Vagina (tissue), 2 donors: ENCODE measurements at regions not wholly inside any gene's neighbourhood (a gene's known extent, or its start where the extent isn't known, plus 50 kb on each side); places are given as distances from the start of the nearest gene placed in this dataset.

ENCODE experiments used
- DNase-seq, 2 donors: peaks; one replicate each; pipeline ENCODE4 v3.0.0-alpha.2; 2017; ENCODE audit errors: extremely low spot score in 2 of 2
- H3K27ac ChIP-seq: fragments of 200-600 bp; sonication (generic); one replicate; pipeline ENCODE4 v1.5.1; 2019
- H3K27me3 ChIP-seq: fragments of 200-600 bp; sonication (generic); one replicate; pipeline ENCODE4 v1.5.1; 2019
- H3K36me3 ChIP-seq, 2 donors: fragments of 200-600 bp; sonication (generic); one replicate each; pipeline ENCODE4 v1.5.1; 2017 to 2019
- H3K4me1 ChIP-seq: fragments of 200-600 bp; sonication (generic); one replicate; pipeline ENCODE4 v1.5.1; 2019
- H3K4me3 ChIP-seq, 2 donors: fragments of 200-600 bp; sonication (generic); 1 replicate in 1 of 2; 2 replicates in 1 of 2; pipeline ENCODE4 v1.5.1; 2016 to 2019
- H3K9me3 ChIP-seq: fragments of 200-600 bp; sonication (generic); one replicate; pipeline ENCODE4 v1.5.1; 2019
- POLR2A ChIP-seq, 2 donors: fragments of 450-650 bp; IDR thresholded peaks; one replicate each; pipeline ENCODE4 v1.6.1; 2017; ENCODE audit warnings: antibody characterized with exemption in 2 of 2, mild to moderate bottlenecking in 2 of 2, moderate library complexity in 2 of 2
- POLR2AphosphoS5 ChIP-seq, 2 donors: sonication (generic); formaldehyde crosslinking; IDR thresholded peaks; one replicate each; pipeline ENCODE4 v1.9.0; 2017; ENCODE audit warnings: antibody characterized with exemption in 2 of 2, mild to moderate bottlenecking in 2 of 2, low read depth in 1 of 2; ENCODE audit not compliant: insufficient read depth in 1 of 2
- intact Hi-C: fragments of 100-400 bp; cut with DNase I; formaldehyde crosslinking; loops from one replicate; pipeline ENCODE4 v1.15.1; 2023
- TF ChIP-seq, protein P1 (sequence below), 3 experiments: fragments of 450-650 bp in 2 of 3; fragments of 200-600 bp in 1 of 3; sonication (generic) in 1 of 3; IDR thresholded peaks; one replicate each; pipeline ENCODE4 v1.5.1; 2017 to 2019; ENCODE audit warnings: antibody characterized with exemption in 3 of 3, mild to moderate bottlenecking in 2 of 3, moderate library complexity in 2 of 3

DNA sequence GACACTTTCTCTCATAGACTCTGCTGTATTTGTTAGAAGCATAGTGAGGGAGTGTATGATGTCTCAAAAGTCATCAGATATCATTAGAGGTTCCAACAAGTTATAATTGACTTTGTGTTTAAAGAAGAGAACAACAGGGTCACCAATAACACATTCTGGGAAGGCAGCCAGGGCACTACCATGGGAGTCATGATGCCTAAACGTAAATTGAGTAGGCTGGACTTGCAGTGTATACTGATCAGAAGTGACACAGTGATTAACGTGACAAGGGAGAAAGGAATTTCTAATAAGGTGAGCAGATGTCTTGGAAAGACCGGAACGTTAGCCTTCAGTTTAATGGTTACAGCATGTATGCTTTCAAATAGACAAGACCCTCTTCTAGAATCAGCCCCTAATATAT, 973.2 kb downstream of the NCAM2 start:
- intact Hi-C loops: no loop called here
- no peaks in the 10 kb centered on the region for H3K27me3 ChIP-seq
- H3K4me1 ChIP-seq: no peaks in the 10 kb centered on the region
- no peak overlapping the region for H3K4me3 ChIP-seq
- no peaks in the 10 kb centered on the region for H3K36me3 ChIP-seq
- no peaks in the 10 kb centered on the region for H3K9me3 ChIP-seq
- H3K27ac ChIP-seq: no peak overlapping the region
- no peak for TF ChIP-seq POLR2A (IDR thresholded peaks at IDR 0.05)
- TF ChIP-seq, protein P1, sequence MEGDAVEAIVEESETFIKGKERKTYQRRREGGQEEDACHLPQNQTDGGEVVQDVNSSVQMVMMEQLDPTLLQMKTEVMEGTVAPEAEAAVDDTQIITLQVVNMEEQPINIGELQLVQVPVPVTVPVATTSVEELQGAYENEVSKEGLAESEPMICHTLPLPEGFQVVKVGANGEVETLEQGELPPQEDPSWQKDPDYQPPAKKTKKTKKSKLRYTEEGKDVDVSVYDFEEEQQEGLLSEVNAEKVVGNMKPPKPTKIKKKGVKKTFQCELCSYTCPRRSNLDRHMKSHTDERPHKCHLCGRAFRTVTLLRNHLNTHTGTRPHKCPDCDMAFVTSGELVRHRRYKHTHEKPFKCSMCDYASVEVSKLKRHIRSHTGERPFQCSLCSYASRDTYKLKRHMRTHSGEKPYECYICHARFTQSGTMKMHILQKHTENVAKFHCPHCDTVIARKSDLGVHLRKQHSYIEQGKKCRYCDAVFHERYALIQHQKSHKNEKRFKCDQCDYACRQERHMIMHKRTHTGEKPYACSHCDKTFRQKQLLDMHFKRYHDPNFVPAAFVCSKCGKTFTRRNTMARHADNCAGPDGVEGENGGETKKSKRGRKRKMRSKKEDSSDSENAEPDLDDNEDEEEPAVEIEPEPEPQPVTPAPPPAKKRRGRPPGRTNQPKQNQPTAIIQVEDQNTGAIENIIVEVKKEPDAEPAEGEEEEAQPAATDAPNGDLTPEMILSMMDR (IDR thresholded peaks at IDR 0.05): no peak
- no peak for TF ChIP-seq POLR2AphosphoS5 (IDR thresholded peaks at IDR 0.05; ENCODE audit: insufficient read depth in 1 of 2, low read depth in 1 of 2)
- DNase-seq: no peak

DNA sequence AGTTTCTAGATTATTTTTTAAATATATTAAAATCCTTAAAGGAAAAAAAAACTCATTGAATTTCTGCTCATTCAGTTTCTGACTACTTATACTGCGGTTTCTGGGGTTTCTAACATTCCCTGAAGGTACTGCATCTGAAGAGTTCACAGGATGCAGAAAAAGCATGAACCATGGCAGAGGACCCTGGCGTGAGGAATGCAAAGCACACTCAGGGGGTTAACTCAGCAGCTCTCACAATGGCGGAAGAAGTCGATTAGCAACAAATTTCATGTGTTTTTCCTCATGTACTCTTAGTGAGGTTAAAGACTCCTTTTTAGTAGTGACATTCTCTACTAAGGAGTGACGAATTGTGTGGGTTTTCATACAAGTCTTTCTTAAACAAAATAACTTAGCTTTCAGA, 975.6 kb downstream of the NCAM2 start:
- no peaks in the 10 kb centered on the region for H3K4me1 ChIP-seq
- no peak for DNase-seq
- no peak overlapping the region for H3K27ac ChIP-seq
- H3K27me3 ChIP-seq: no peaks in the 10 kb centered on the region
- intact Hi-C loops: no loop called here
- H3K36me3 ChIP-seq: no peaks in the 10 kb centered on the region
- H3K9me3 ChIP-seq: no peaks in the 10 kb centered on the region
- TF ChIP-seq, protein P1 (IDR thresholded peaks at IDR 0.05): no peak
- TF ChIP-seq POLR2AphosphoS5 (IDR thresholded peaks at IDR 0.05; ENCODE audit: insufficient read depth in 1 of 2, low read depth in 1 of 2) (no peak), POLR2A (IDR thresholded peaks at IDR 0.05) (no peak)
- no peak overlapping the region for H3K4me3 ChIP-seq

DNA sequence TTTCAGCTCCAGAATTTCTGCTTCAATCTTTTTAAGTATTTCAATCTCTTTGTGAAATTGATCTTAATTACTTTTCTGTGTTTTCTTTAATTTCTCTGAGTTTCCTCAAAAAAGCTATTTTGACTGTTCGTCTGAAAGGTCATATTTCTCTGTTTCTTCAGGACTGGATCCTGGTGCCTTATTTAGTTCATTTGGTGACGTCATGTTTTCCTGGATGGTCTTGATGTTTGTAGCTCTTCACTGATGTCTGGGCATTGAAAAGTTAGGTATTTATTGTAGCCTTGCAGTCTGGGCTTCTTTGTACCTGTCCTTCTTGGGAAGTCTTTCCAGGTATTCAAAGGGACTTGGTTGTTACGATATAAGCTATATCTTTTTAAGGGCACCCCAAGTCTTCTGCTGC, 998.7 kb downstream of the NCAM2 start:
- Histone ChIP-seq H3K36me3 (no peaks in the 10 kb centered on the region), H3K4me1 (no peaks in the 10 kb centered on the region)

DNA sequence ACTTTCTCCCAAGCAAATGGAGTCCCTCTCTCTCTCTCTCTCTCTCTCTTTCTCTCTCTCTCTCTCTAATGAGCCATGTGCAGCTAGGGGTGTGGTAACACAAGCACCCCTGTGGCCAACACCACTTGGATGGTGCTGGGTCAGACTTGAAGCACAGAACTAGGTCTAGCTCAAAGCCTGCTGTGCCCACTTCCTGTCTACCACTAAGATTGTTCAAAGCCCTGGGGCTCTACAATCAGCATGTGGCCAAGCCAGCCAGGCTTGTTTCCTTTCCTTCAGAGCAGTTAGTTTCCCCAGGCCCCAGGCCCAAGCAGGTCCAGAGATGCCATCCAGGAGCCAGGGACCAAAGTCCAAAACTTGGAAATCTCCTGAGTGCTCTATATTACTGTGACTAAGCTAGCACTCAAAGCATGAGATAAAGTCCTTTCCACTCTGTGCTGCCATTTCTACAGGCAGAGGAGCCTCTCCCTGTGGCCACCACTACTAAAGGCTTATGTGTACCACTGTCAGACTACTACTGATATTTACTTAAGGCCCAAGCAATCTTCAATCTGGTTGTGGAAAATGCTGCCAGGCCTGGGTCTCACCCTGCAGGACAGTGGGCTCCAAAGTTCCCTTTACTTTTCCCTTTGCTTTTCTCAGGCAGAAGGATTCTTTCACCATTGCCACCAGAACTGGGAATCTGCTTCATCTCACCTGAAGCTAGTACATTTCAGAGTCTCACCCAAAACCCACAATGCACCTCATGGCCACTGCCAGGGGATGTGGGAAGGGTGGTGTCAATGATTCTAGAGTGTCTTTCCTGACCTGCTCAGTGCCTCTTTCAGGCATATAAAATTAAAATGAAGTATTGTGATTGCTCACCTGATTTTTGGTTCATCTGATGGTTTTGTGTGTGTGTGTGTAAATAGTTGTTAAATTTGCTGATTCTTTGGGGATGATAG, 999.5 kb downstream of the NCAM2 start:
- Histone ChIP-seq H3K9me3 (no peaks in the 10 kb centered on the region), H3K27me3 (no peaks in the 10 kb centered on the region), H3K27ac (no peak overlapping the region), H3K4me1 (no peaks in the 10 kb centered on the region), H3K36me3 (no peaks in the 10 kb centered on the region), H3K4me3 (no peak overlapping the region)
- intact Hi-C loops: no loop called here
- no peak for DNase-seq
- TF ChIP-seq, protein P1 (IDR thresholded peaks at IDR 0.05): no peak
- no peak for TF ChIP-seq POLR2A (IDR thresholded peaks at IDR 0.05)
- no peak for TF ChIP-seq POLR2AphosphoS5 (IDR thresholded peaks at IDR 0.05; ENCODE audit: insufficient read depth in 1 of 2, low read depth in 1 of 2)

More for the DNA sequence above, 998.7 kb downstream of the NCAM2 start:
- intact Hi-C loops: no loop called here
- H3K27ac ChIP-seq: no peak overlapping the region
- H3K27me3 ChIP-seq: no peaks in the 10 kb centered on the region
- H3K9me3 ChIP-seq: no peaks in the 10 kb centered on the region
- TF ChIP-seq, protein P1 (IDR thresholded peaks at IDR 0.05): no peak
- TF ChIP-seq POLR2AphosphoS5 (IDR thresholded peaks at IDR 0.05; ENCODE audit: insufficient read depth in 1 of 2, low read depth in 1 of 2) (no peak), POLR2A (IDR thresholded peaks at IDR 0.05) (no peak)
- H3K4me3 ChIP-seq: no peak overlapping the region
- DNase-seq: no peak

DNA sequence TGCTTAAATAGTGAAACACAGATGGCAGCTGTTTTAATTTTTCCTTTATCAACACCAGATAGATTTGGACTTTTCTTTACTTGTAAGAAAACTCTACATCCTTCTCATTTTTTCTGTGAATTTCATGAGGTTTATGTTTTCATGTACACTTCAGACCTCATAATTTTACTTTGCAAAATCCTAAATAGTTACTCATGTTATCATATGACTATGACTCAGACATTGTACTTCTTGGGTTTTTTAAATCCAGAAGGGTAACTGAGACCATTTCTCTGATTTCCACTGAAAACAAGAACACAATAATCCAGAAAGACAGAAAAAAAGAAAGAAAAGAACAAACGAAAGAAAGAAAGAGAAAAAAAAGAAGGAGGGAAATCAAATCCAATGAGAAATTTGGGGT, 1021.6 kb downstream of the NCAM2 start:
- DNase-seq: no peak

More for the DNA sequence above, 1021.6 kb downstream of the NCAM2 start:
- intact Hi-C loops: no loop called here
- H3K4me3 ChIP-seq: no peak overlapping the region
- H3K9me3 ChIP-seq: no peaks in the 10 kb centered on the region
- no peaks in the 10 kb centered on the region for H3K36me3 ChIP-seq
- TF ChIP-seq POLR2AphosphoS5 (IDR thresholded peaks at IDR 0.05; ENCODE audit: insufficient read depth in 1 of 2, low read depth in 1 of 2) (no peak), POLR2A (IDR thresholded peaks at IDR 0.05) (no peak)
- TF ChIP-seq, protein P1 (IDR thresholded peaks at IDR 0.05): no peak
- no peaks in the 10 kb centered on the region for H3K27me3 ChIP-seq
- H3K27ac ChIP-seq: no peak overlapping the region
- no peaks in the 10 kb centered on the region for H3K4me1 ChIP-seq
